HEK293T (cell line): ENCODE measurements at regions not wholly inside any gene's neighbourhood (a gene's known extent, or its start where the extent isn't known, plus 50 kb on each side); places are given as distances from the start of the nearest gene placed in this dataset.

Experiments
- ARNT ChIP-seq: fragments of 450-650 bp; IDR thresholded peaks from 2 replicates; pipeline ENCODE4 v1.6.1; 2017; ENCODE audit warnings: mild to moderate bottlenecking
- CTBP1 ChIP-seq: fragments of 450-650 bp; IDR thresholded peaks from 2 replicates; pipeline ENCODE4 v1.6.1; 2016; ENCODE audit warnings: borderline replicate concordance
- ELF4 ChIP-seq: fragments of 450-650 bp; IDR thresholded peaks from 2 replicates; pipeline ENCODE4 v1.6.1; 2017; ENCODE audit warnings: antibody characterized with exemption
- FOXK2 ChIP-seq: fragments of 450-650 bp; IDR thresholded peaks from 2 replicates; pipeline ENCODE4 v1.6.1; 2016; ENCODE audit warnings: mild to moderate bottlenecking
- FOXM1 ChIP-seq: fragments of 450-650 bp; IDR thresholded peaks from 2 replicates; pipeline ENCODE4 v1.6.1; 2017; ENCODE audit warnings: mild to moderate bottlenecking, borderline replicate concordance
- NFRKB ChIP-seq: fragments of 450-650 bp; IDR thresholded peaks from 2 replicates; pipeline ENCODE4 v1.6.1; 2016; ENCODE audit warnings: mild to moderate bottlenecking, moderate library complexity
- SP1 ChIP-seq: fragments of 450-650 bp; IDR thresholded peaks from 2 replicates; pipeline ENCODE4 v1.6.1; 2017
- SUZ12 ChIP-seq: fragments of 450-650 bp; IDR thresholded peaks from 2 replicates; pipeline ENCODE4 v1.6.1; 2016; ENCODE audit warnings: mild to moderate bottlenecking
- TARDBP ChIP-seq: fragments of 450-650 bp; IDR thresholded peaks from 2 replicates; pipeline ENCODE4 v1.6.1; 2016
- TF ChIP-seq, protein P1 (sequence below): fragments of 450-650 bp; IDR thresholded peaks from 2 replicates; pipeline ENCODE4 v1.6.1; 2016

GRCh38 chr5:56732121-56732520 lies 83.2 kb upstream of the MAP3K1 start:
- TF ChIP-seq SUZ12: no peak
- TF ChIP-seq NFRKB: no peak
- no peak for TF ChIP-seq TARDBP
- TF ChIP-seq ARNT: no peak
- no peak for TF ChIP-seq FOXK2
- no peak for TF ChIP-seq CTBP1
- TF ChIP-seq SP1: no peak
- TF ChIP-seq FOXM1: no peak
- no peak for TF ChIP-seq ELF4
- TF ChIP-seq, protein P1, sequence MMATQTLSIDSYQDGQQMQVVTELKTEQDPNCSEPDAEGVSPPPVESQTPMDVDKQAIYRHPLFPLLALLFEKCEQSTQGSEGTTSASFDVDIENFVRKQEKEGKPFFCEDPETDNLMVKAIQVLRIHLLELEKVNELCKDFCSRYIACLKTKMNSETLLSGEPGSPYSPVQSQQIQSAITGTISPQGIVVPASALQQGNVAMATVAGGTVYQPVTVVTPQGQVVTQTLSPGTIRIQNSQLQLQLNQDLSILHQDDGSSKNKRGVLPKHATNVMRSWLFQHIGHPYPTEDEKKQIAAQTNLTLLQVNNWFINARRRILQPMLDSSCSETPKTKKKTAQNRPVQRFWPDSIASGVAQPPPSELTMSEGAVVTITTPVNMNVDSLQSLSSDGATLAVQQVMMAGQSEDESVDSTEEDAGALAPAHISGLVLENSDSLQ: no peak
